DMS53 treated with DMSO at 0.1 percent for 48 hours (cell line): ENCODE measurements at regions not wholly inside any gene's neighbourhood (a gene's known extent, or its start where the extent isn't known, plus 50 kb on each side); places are given as distances from the start of the nearest gene placed in this dataset.

Experiments used
- DNase-seq: peaks from one replicate; lab custom pipeline; 2025; ENCODE audit not compliant: unreplicated experiment; lab: John Stamatoyannopoulos, UW

- no peak for DNase-seq
These were observed 767.0 kb downstream of the SLC4A3 start for GRCh38 chr2:220394433-220394832.

- DNase-seq: no peak
These were observed 768.9 kb downstream of the SLC4A3 start for GRCh38 chr2:220396287-220396686.

- no peak for DNase-seq
These were observed 782.9 kb downstream of the SLC4A3 start for GRCh38 chr2:220410296-220410695.

GRCh38 chr2:220417503-220417902 is 790.1 kb downstream of the SLC4A3 start:
- no peak for DNase-seq

- DNase-seq: no peak
These were observed 792.2 kb downstream of the SLC4A3 start for GRCh38 chr2:220419647-220420046.

GRCh38 chr2:220420820-220421219 is 793.4 kb downstream of the SLC4A3 start:
- DNase-seq: no peak

GRCh38 chr2:220422676-220423075 is 795.2 kb downstream of the SLC4A3 start:
- DNase-seq: no peak

- no peak for DNase-seq
These were observed 797.1 kb downstream of the SLC4A3 start for GRCh38 chr2:220424561-220424960.

GRCh38 chr2:220432645-220433044 is 805.2 kb downstream of the SLC4A3 start:
- DNase-seq: no peak

- DNase-seq: no peak
These were observed 805.7 kb downstream of the SLC4A3 start for GRCh38 chr2:220433131-220433530.

- no peak for DNase-seq
These were observed 807.0 kb downstream of the SLC4A3 start for GRCh38 chr2:220434385-220434784.

- DNase-seq: no peak
These were observed 810.5 kb downstream of the SLC4A3 start for GRCh38 chr2:220437938-220438337.

- no peak for DNase-seq
These were observed 813.3 kb downstream of the SLC4A3 start for GRCh38 chr2:220440731-220441130.

- DNase-seq: no peak
These were observed 814.0 kb downstream of the SLC4A3 start for GRCh38 chr2:220441404-220441803.

- no peak for DNase-seq
These were observed 814.6 kb downstream of the SLC4A3 start for GRCh38 chr2:220442012-220442411.

- no peak for DNase-seq
These were observed 818.1 kb downstream of the SLC4A3 start for GRCh38 chr2:220445429-220446105.

- no peak for DNase-seq
These were observed 818.8 kb downstream of the SLC4A3 start for GRCh38 chr2:220446106-220446712.

- no peak for DNase-seq
These were observed 823.4 kb downstream of the SLC4A3 start for GRCh38 chr2:220450846-220451245.

- DNase-seq: peak; percentile 9
These were observed 824.0 kb downstream of the SLC4A3 start for GRCh38 chr2:220451438-220451837.

- no peak for DNase-seq
These were observed 825.1 kb downstream of the SLC4A3 start for GRCh38 chr2:220452561-220452960.

GRCh38 chr2:220455351-220455990 is 828.0 kb downstream of the SLC4A3 start:
- no peak for DNase-seq

- DNase-seq: no peak
These were observed 830.6 kb downstream of the SLC4A3 start for GRCh38 chr2:220458051-220458450.
